ENCODE measurements at regions not wholly inside any gene's neighbourhood (a gene's known extent, or its start where the extent isn't known, plus 50 kb on each side); places are given as distances from the start of the nearest gene placed in this dataset.

GRCh38 chr4:62256479-62256878 lies 1056.4 kb downstream of the ADGRL3 start:
- DNase-seq (no peak), ATAC-seq (ENCODE audit: low read depth) (no peak)
- H4K91ac ChIP-seq (ENCODE audit: insufficient read depth, low read depth, low read length) = no peak overlapping the region
- in situ Hi-C loops (cut with MboI; ENCODE audit: low sequenced_read_pairs) = no loop called here
- no peak overlapping the region for H3K4ac ChIP-seq (ENCODE audit: low read depth, low read length)
- no peak overlapping the region for H3K27ac ChIP-seq (ENCODE audit: insufficient read depth, low read length)
- no peak overlapping the region for H2BK20ac ChIP-seq (ENCODE audit: low read depth, low read length)
- no peak overlapping the region for H2BK15ac ChIP-seq (ENCODE audit: low read depth, low read length)
- BruUV-seq (replicated peaks) = no TSS peak
- no peak overlapping the region for H2BK5ac ChIP-seq (ENCODE audit: low read depth, low read length, poor library complexity, severe bottlenecking)
- H3K4me3 ChIP-seq (ENCODE audit: insufficient read depth, low read depth, low read length) = no peak overlapping the region
- no peak overlapping the region for H3K23ac ChIP-seq (ENCODE audit: low read depth, low read length)
- H3K4me2 ChIP-seq (ENCODE audit: low read depth, low read length) = no peak overlapping the region
- no peak overlapping the region for H2AK9ac ChIP-seq (replicated peaks; ENCODE audit: low read depth, low read length, poor library complexity)
- no peak overlapping the region for H4K8ac ChIP-seq (ENCODE audit: low read depth in 2 of 2, low read length in 2 of 2)
- no peaks in the 10 kb centered on the region; the same call in 1 of the 2 replicates for H3K9me3 ChIP-seq (ENCODE audit: control insufficient read depth, insufficient read depth, low read length)
- TF ChIP-seq RAD21 (IDR thresholded peaks at IDR 0.05; ENCODE audit: low read length) = no peak
- no peak for TF ChIP-seq MAZ (IDR thresholded peaks at IDR 0.05; ENCODE audit: borderline replicate concordance, low read depth, low read length)
- TF ChIP-seq POLR2A (IDR thresholded peaks at IDR 0.05; ENCODE audit: low read depth, low read length) = no peak
- TF ChIP-seq SMC3 (IDR thresholded peaks at IDR 0.05; ENCODE audit: low read depth, low read length) = no peak
- TF ChIP-seq BHLHE40 (IDR thresholded peaks at IDR 0.05; ENCODE audit: low read depth, low read length) = no peak
- intact Hi-C loops (cut with micrococcal nuclease) = no loop called here
- no peak overlapping the region for H2AK5ac ChIP-seq (ENCODE audit: low read depth, low read length)
- no peak overlapping the region for H2BK120ac ChIP-seq (ENCODE audit: low read depth, low read length)
- no peaks in the 10 kb centered on the region for H3K36me3 ChIP-seq (ENCODE audit: control insufficient read depth, insufficient read depth, low read length)
- no peak overlapping the region for H3K56ac ChIP-seq (ENCODE audit: extremely low read depth, insufficient read depth, low read length)
- no peaks in the 10 kb centered on the region for H3K79me1 ChIP-seq (ENCODE audit: low read depth in 1 of 2, low read length in 2 of 2)
- no peak overlapping the region for H2AFZ ChIP-seq (replicated peaks; ENCODE audit: low read length, poor library complexity)
- no peaks in the 10 kb centered on the region for H3K27me3 ChIP-seq (ENCODE audit: control insufficient read depth, insufficient read depth, low read length)
- dilution Hi-C loops (cut with HindIII; ENCODE audit: low sequenced_read_pairs, unreplicated experiment) = no loop called here
- no peak overlapping the region for H4K5ac ChIP-seq (ENCODE audit: low read depth, low read length)
- H3K9me1 ChIP-seq (ENCODE audit: insufficient read depth, low read length) = no peaks in the 10 kb centered on the region
- no peak overlapping the region for H3K9ac ChIP-seq (ENCODE audit: low read depth, low read length)
- no peak overlapping the region for H3K14ac ChIP-seq (replicated peaks; ENCODE audit: low read depth, low read length)
- H4K20me1 ChIP-seq (ENCODE audit: insufficient read depth, low read length) = no peaks in the 10 kb centered on the region
- ChIA-PET POLR2A (ENCODE audit: unreplicated experiment) (no interaction called here), CTCF (interaction anchor here (0.6 kb wide), 1 partner anchor 41 kb away, joined by 3 read pairs; no protein-coding TSS in a partner anchor)
- H3K4me1 ChIP-seq (ENCODE audit: control insufficient read depth, insufficient read depth, low read length) = no peaks in the 10 kb centered on the region
- no peak overlapping the region for H3K18ac ChIP-seq (ENCODE audit: low read depth, low read length)

All from IMR-90 (cell line).